ENCODE measurements at regions not wholly inside any gene's neighbourhood (a gene's known extent, or its start where the extent isn't known, plus 50 kb on each side); places are given as distances from the start of the nearest gene placed in this dataset.

DNA sequence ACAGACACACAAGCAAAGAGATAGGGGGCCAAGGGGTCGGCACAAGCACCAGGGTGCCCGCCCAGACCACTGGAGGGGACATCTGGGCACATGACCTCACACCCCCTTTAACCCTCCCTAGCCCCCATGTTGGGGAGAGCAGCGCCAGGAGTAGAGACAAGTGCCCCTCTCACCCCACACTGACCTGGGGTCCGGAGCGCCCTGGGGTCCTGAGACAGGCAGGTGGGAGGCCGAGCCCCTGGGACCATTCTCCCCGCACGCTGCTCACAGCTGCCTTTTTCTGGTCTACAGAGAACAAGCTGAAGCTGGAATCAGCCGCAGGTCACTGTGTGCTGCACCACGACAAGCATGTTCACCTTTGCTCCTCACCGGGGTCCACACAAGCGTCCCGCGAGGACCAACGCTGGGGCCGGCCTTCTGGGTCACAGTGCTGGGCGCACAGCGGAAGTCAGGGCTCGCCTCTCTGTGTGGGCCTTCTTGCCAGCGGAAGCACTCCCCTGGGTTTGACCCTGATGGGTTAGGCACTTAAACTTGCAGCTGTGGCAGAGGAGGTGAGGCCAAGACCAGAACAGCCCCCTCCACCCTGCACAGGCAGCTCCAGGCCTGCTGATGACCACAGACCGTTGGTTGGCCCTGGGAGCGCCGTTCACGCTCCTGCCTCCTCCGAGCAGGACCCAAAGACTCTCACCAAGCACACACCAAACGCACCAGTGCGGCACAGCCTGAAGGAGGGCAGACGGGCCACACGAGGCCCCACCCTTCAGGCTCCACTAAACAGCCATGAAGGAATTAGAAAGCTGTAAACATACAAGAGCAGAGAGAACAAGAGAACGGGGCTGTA lies 275.3 kb downstream of the EIPR1 start:
- no peaks in the 10 kb centered on the region for H3K9me3 ChIP-seq
- no peak overlapping the region for H3K4me3 ChIP-seq
- no peak for TF ChIP-seq Cebpa-rat (IDR thresholded peaks at IDR 0.05)
- H3K27me3 ChIP-seq, result peaks cover 62% of the 10 kb centered on the region
- no peak overlapping the region for H3K27ac ChIP-seq
- peak overlapping the region; percentile 84 for H3K4me2 ChIP-seq
- no peaks in the 10 kb centered on the region for H3K36me3 ChIP-seq
- H3K9ac ChIP-seq, result no peak overlapping the region
- peaks cover 60% of the 10 kb centered on the region for H4K20me1 ChIP-seq
- H3K4me1 ChIP-seq, result peaks cover 63% of the 10 kb centered on the region

DNA sequence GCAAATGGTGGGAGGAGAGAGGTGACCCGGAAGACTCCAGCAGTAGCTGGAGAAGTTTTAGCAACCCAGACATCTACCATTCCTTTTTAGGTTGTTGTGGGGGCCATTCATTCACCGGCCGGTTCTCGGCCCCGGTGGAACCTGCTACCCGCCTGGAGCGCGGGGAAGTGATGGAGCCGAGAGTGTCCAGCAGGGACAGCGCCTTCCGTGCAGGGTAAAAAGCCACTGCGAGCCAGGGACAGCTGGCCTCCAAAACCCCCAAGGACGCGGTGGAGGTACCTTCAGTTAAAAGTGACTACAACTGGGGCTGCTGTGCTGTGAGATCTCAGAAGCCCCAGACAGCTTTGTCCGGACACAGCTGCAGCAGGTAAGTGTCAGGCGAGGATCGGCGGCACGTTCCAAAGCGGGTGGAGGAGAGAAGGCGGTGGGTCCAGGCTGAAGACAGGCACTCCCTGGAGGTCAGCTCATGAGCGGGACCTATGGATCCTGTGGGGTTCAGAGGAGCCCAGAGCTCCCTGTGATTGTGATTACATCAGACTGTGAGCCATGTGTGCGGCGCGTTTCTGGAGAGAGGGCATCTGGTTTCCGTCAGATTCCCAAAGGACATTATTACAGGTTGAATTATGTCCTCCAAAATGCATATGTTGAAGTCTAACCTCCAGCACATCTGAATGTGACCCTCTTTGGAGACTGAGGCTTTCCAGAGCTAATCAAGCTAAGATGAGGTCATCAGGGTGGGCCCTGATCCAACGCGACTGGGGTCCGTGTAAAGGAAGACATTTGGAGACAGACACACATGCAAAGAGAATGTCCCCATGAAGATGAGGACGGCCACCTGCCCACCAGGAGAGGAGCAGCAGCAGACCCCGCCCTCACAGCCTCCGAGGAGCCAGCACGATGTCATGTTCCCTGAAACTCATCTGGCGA lies 276.3 kb downstream of the EIPR1 start:
- no peak overlapping the region for H3K27ac ChIP-seq
- peaks cover 62% of the 10 kb centered on the region for H3K27me3 ChIP-seq
- H3K4me3 ChIP-seq, result no peak overlapping the region
- H4K20me1 ChIP-seq, result peaks cover 60% of the 10 kb centered on the region
- no peak for TF ChIP-seq Cebpa-rat (IDR thresholded peaks at IDR 0.05)
- peak overlapping the region; percentile 28; the same call in 1 of the 2 replicates for H3K9ac ChIP-seq
- H3K4me1 ChIP-seq, result peaks cover 73% of the 10 kb centered on the region
- no peaks in the 10 kb centered on the region for H3K9me3 ChIP-seq
- no peaks in the 10 kb centered on the region for H3K36me3 ChIP-seq
- peak overlapping the region; percentile 84 for H3K4me2 ChIP-seq

DNA sequence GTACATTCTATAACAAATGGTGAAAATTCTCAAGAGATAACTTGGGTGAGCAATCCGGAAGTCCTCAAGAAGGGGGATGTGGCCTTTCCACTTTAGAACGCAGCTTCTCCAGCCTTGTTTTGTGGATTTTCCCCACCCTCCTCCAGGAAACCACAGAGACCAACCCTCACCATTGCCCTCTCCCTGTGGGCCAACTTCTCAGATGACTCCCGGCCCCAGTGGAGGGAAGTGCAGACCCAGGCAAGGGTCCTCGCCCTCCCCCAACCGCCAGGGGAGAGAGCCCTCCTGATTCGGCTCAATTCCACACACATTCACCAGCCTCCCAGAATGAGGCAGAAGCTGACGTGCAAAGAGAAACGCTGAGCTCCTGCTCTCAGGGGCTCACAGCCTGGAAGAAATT lies 277.2 kb downstream of the EIPR1 start:
- Histone ChIP-seq H3K27me3 (peaks cover 57% of the 10 kb centered on the region), H3K9ac (0 out of 2 replicates have a peak overlapping the region, but pooled peaks have one; percentile 28), H3K9me3 (no peaks in the 10 kb centered on the region), H3K4me3 (no peak overlapping the region; the same call in 1 of the 2 replicates), H3K36me3 (no peaks in the 10 kb centered on the region), H3K27ac (0 out of 2 replicates have a peak overlapping the region, but pooled peaks have one; percentile 10), H3K4me1 (peaks cover 82% of the 10 kb centered on the region), H4K20me1 (peaks cover 60% of the 10 kb centered on the region), H3K4me2 (peak overlapping the region; percentile 84)
- no peak for TF ChIP-seq Cebpa-rat (IDR thresholded peaks at IDR 0.05)

DNA sequence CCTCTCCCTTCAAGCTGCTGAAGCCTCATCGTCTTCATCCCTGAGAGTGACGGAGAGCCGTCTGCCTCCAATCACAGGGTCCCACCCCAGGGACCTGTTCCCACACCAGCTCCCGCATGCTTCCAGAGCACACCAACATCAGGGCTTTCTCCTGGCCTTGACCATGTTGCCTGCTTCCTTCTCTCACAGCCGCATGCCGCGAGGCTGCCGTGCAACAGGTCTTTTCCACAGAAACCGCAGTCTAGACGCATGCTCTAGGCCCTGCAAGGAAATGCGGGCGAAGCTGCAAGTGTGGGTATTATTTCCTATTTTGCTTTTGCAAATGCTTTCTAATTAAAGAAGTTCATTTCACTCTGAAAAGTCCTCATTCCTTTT lies 277.8 kb downstream of the EIPR1 start:
- Histone ChIP-seq H3K4me3 (0 out of 2 replicates have a peak overlapping the region, but pooled peaks have one; percentile 3), H3K36me3 (no peaks in the 10 kb centered on the region)
- no peak for TF ChIP-seq Cebpa-rat (IDR thresholded peaks at IDR 0.05)

DNA sequence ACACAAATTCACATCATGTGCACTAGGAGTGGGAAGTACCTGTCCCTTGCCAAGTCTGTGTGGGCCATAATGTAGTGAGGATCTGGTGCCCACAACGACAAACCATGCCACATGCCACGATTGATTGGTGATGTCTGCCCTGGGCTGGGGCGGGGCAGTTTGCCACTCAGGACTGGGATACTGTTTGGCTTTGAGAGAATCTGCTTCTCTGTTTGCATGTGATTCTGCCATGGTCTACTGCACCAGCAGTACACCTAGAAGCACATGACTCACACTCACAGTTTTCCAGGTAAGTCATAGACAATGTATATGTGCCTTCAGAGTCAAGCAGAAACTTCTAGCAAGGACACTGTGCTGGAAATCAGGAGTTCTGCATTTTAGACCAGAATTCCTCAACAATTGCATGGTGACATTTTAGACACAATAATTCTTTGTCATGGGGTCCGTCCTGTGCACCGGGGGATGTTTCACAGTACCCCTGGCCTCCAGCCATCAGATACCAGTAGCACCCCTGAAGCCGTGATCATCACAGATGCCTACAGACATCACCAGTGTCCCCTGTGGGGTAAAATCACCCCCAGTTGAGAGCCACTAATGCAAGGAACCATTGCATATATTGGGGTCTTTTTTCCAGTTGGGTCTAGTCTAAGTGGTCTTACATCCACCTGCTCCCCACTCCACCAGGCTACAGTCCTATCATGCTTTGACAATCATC lies 278.3 kb downstream of the EIPR1 start:
- TF ChIP-seq Cebpa-rat (IDR thresholded peaks at IDR 0.05), result no peak
- Histone ChIP-seq H3K27me3 (peaks cover 52% of the 10 kb centered on the region), H3K4me2 (peak overlapping the region; percentile 84), H3K4me1 (peaks cover 84% of the 10 kb centered on the region), H4K20me1 (peaks cover 59% of the 10 kb centered on the region), H3K27ac (no peak overlapping the region), H3K9me3 (no peaks in the 10 kb centered on the region), H3K36me3 (no peaks in the 10 kb centered on the region), H3K9ac (no peak overlapping the region), H3K4me3 (no peak overlapping the region)

More for the DNA sequence above, 277.8 kb downstream of the EIPR1 start:
- H3K4me2 ChIP-seq, result peak overlapping the region; percentile 84
- H3K9me3 ChIP-seq, result no peaks in the 10 kb centered on the region
- no peak overlapping the region for H3K27ac ChIP-seq
- no peak overlapping the region for H3K9ac ChIP-seq
- peaks cover 55% of the 10 kb centered on the region for H3K27me3 ChIP-seq
- peaks cover 60% of the 10 kb centered on the region for H4K20me1 ChIP-seq
- peaks cover 84% of the 10 kb centered on the region for H3K4me1 ChIP-seq

DNA sequence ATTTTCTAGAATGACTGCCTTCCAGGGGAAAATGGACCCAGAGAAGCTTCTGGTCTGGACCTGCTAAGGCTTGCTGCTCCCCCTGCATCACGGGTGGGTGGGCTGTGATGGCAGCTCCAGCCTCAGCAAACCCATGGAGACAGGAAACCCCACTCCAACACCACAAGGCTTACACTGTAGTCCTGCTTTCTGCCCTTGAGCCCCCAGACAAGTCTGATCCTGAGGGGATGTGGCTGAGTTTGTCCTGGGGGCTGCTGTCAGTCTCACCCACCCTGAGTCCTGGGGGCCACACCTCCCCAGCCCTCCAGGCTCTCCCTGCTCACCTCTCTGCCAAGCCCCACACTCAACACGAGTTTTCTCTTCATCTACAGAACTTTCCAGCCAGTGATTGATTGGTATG lies 279.4 kb downstream of the EIPR1 start:
- no peak for TF ChIP-seq Cebpa-rat (IDR thresholded peaks at IDR 0.05)
- Histone ChIP-seq H3K4me1 (peaks cover 80% of the 10 kb centered on the region), H3K27ac (no peak overlapping the region), H3K9me3 (no peaks in the 10 kb centered on the region), H3K27me3 (peaks cover 44% of the 10 kb centered on the region), H3K4me3 (no peak overlapping the region), H3K36me3 (no peaks in the 10 kb centered on the region), H3K4me2 (peak overlapping the region; percentile 84), H3K9ac (no peak overlapping the region), H4K20me1 (peaks cover 53% of the 10 kb centered on the region)

DNA sequence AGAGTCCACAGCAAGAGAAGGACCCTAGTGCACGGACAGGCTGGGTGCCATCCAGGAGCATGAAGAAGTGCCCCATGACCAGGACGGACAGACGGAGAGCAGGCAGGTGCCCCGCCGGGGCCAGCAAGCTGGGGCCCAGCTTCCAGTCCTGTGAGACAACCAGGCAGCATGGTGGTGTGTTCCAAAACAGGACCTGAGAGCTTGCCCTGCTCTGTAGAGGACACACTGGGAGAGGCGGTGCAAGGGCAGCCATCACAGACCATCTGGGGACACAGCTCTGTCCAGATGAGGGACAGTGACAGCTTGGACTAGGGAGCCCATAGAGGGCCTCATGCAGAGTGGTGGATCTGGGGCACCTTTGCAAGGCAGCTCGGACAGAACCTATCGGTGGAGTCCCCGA lies 279.8 kb downstream of the EIPR1 start:
- Histone ChIP-seq H3K4me1 (peaks cover 76% of the 10 kb centered on the region), H3K27ac (no peak overlapping the region), H3K9me3 (no peaks in the 10 kb centered on the region), H3K4me2 (peak overlapping the region; percentile 84), H3K4me3 (no peak overlapping the region), H3K27me3 (peaks cover 40% of the 10 kb centered on the region), H3K9ac (no peak overlapping the region), H3K36me3 (no peaks in the 10 kb centered on the region), H4K20me1 (peaks cover 49% of the 10 kb centered on the region)
- TF ChIP-seq Cebpa-rat (IDR thresholded peaks at IDR 0.05), result no peak

DNA sequence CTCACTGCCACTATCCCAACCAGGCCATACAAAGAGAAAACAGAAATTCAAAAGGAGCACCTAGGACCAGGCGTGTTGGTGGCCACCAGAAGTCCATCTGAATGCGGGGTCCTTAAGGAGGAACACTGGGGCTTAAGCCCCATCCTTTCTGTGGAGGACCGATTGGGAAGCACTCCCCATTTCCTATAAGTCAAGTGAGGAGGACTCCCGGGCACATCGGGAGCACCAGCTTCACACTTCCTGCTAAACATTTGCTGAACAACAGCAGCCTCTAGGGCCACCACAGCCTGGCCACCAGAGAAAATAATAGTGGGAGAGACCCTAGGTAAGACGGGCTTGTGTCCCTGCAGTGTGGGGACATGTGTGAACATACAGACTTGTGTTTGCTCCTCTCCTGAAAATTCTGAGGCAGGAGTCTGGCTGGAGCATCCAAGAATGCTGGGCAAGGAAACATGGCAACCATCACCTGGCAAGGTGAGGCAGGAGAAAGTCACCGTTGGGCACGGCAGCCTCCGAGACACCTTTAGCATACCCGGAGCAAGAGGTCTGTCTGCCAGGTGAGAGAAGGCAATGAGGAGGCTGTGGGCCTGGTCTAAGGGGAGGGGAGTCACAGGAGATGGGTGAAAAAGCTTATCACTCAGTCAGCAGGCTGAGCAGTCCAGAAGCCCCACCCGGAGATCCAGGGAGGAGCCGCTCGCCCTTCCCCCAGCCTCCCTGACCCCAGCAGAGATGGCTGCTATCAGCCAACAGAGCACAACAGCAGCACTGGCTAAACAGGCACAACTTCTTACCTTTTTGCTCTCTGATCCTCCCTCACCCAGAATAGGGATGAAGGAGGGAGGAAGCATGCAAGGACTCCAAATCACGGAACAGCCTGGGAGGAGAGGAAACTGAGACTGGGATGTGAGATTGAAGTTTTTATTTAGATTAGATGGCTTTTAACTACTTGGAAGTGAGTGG lies 282.3 kb downstream of the EIPR1 start:
- H3K36me3 ChIP-seq, result no peaks in the 10 kb centered on the region
- peaks cover 16% of the 10 kb centered on the region for H3K27me3 ChIP-seq
- no peak for TF ChIP-seq Cebpa-rat (IDR thresholded peaks at IDR 0.05)
- H3K9me3 ChIP-seq, result no peaks in the 10 kb centered on the region; the same call in 1 of the 2 replicates
- H3K4me2 ChIP-seq, result peak overlapping the region; percentile 84
- peaks cover 51% of the 10 kb centered on the region for H3K4me1 ChIP-seq
- peaks cover 24% of the 10 kb centered on the region for H4K20me1 ChIP-seq
- no peak overlapping the region for H3K9ac ChIP-seq
- H3K27ac ChIP-seq, result no peak overlapping the region
- H3K4me3 ChIP-seq, result no peak overlapping the region
